Astrocyte (in vitro differentiated cells and primary cell): ENCODE measurements at regions not wholly inside any gene's neighbourhood (a gene's known extent, or its start where the extent isn't known, plus 50 kb on each side); places are given as distances from the start of the nearest gene placed in this dataset.

Experiments
- CTCF ChIP-seq: IDR thresholded peaks from 2 replicates; pipeline ENCODE4 v1.5.1; 2011; ENCODE audit warnings: low read depth, mild to moderate bottlenecking, inconsistent platforms, low read length, moderate library complexity; ENCODE audit not compliant: insufficient read depth
- EZH2 ChIP-seq: IDR thresholded peaks from 2 replicates; pipeline ENCODE4 v1.6.1; 2012; ENCODE audit warnings: mild to moderate bottlenecking, low read length, inconsistent platforms; ENCODE audit not compliant: insufficient read depth

GRCh38 chr6:25002326-25003091 lies 66.7 kb upstream of the RIPOR2 start:
- TF ChIP-seq EZH2: no peak
- TF ChIP-seq CTCF: no peak
